Colonic mucosa (tissue), 4 donors: ENCODE measurements at regions not wholly inside any gene's neighbourhood (a gene's known extent, or its start where the extent isn't known, plus 50 kb on each side); places are given as distances from the start of the nearest gene placed in this dataset.

Source experiments
- DNase-seq: peaks from one replicate; pipeline ENCODE4 v3.0.0-alpha.2; 2020
- H3K27ac ChIP-seq: fragments of 200-600 bp; one replicate; pipeline ENCODE4 v1.8.0; 2021
- H3K27me3 ChIP-seq: fragments of 200-600 bp; one replicate; pipeline ENCODE4 v1.8.0; 2021
- H3K36me3 ChIP-seq: fragments of 200-600 bp; one replicate; pipeline ENCODE4 v1.8.0; 2021
- H3K4me1 ChIP-seq: fragments of 200-600 bp; one replicate; pipeline ENCODE4 v1.8.0; 2021; ENCODE audit warnings: mild to moderate bottlenecking
- H3K4me3 ChIP-seq: fragments of 200-600 bp; one replicate; pipeline ENCODE4 v1.8.0; 2021
- H3K9ac ChIP-seq, 2 donors: one replicate each; pipeline ENCODE4 v1.7.0; 2013; ENCODE audit warnings: control low read depth in 2 of 2, low read depth in 2 of 2, low read length in 2 of 2
- H3K9me3 ChIP-seq: fragments of 200-600 bp; one replicate; pipeline ENCODE4 v1.8.0; 2021
- CTCF ChIP-seq: fragments of 200-600 bp; IDR thresholded peaks from one replicate; pipeline ENCODE4 v1.8.0; 2022; ENCODE audit warnings: antibody characterized with exemption, mild to moderate bottlenecking
- intact Hi-C: fragments of 100-400 bp; cut with DNase I; formaldehyde crosslinking; loops from one replicate; pipeline ENCODE4 v1.14.1; 2022
- donor health status: healthy.
- donor health status: DM: no; HTN: no; CAD: no.
- donor health status: DM: no; HTN: no; CAD: no.

- no peak overlapping the region for H3K9ac ChIP-seq
- H3K27me3 ChIP-seq = no peaks in the 10 kb centered on the region
- no peaks in the 10 kb centered on the region for H3K4me1 ChIP-seq
- TF ChIP-seq CTCF = no peak
- no peak for DNase-seq
- intact Hi-C loops = no loop called here
- H3K9me3 ChIP-seq = no peaks in the 10 kb centered on the region
- no peak overlapping the region for H3K4me3 ChIP-seq
- H3K27ac ChIP-seq = no peak overlapping the region
- no peaks in the 10 kb centered on the region for H3K36me3 ChIP-seq
Measured at GRCh38 chr17:5862395-5862794, 207.8 kb upstream of the WSCD1 start.

- no peaks in the 10 kb centered on the region for H3K4me1 ChIP-seq
- H3K9ac ChIP-seq = no peak overlapping the region
- DNase-seq = no peak
- intact Hi-C loops = no loop called here
- H3K9me3 ChIP-seq = no peaks in the 10 kb centered on the region
- TF ChIP-seq CTCF = no peak
- H3K4me3 ChIP-seq = no peak overlapping the region
- no peak overlapping the region for H3K27ac ChIP-seq
- H3K36me3 ChIP-seq = no peaks in the 10 kb centered on the region
- H3K27me3 ChIP-seq = no peaks in the 10 kb centered on the region
Measured at GRCh38 chr17:5864741-5865657, 205.2 kb upstream of the WSCD1 start.

- intact Hi-C loops = no loop called here
- no peak overlapping the region for H3K4me3 ChIP-seq
Measured at GRCh38 chr17:5866978-5867377, 203.2 kb upstream of the WSCD1 start.

GRCh38 chr17:5869041-5869745, 201.0 kb upstream of the WSCD1 start:
- Histone ChIP-seq H3K4me1 (no peaks in the 10 kb centered on the region), H3K27ac (no peak overlapping the region), H3K36me3 (no peaks in the 10 kb centered on the region), H3K9me3 (no peaks in the 10 kb centered on the region), H3K9ac (no peak overlapping the region), H3K4me3 (no peak overlapping the region), H3K27me3 (no peaks in the 10 kb centered on the region)
- no peak for DNase-seq
- intact Hi-C loops = no loop called here
- no peak for TF ChIP-seq CTCF

More at GRCh38 chr17:5866978-5867377, 203.2 kb upstream of the WSCD1 start:
- no peak for DNase-seq
- Histone ChIP-seq H3K36me3 (no peaks in the 10 kb centered on the region), H3K27me3 (no peaks in the 10 kb centered on the region), H3K9me3 (no peaks in the 10 kb centered on the region), H3K4me1 (no peaks in the 10 kb centered on the region), H3K27ac (no peak overlapping the region), H3K9ac (no peak overlapping the region)
- TF ChIP-seq CTCF = no peak

- TF ChIP-seq CTCF = no peak
- Histone ChIP-seq H3K4me3 (no peak overlapping the region), H3K27ac (no peak overlapping the region), H3K9ac (no peak overlapping the region), H3K27me3 (no peaks in the 10 kb centered on the region), H3K9me3 (no peaks in the 10 kb centered on the region), H3K4me1 (no peaks in the 10 kb centered on the region), H3K36me3 (no peaks in the 10 kb centered on the region)
- intact Hi-C loops = no loop called here
- no peak for DNase-seq
Measured at GRCh38 chr17:5870231-5870953, 199.8 kb upstream of the WSCD1 start.
